Dendritic cell treated with granulocyte-macrophage colony-stimulating factor and Interleukin-4, amounts not matched to agents 40 ng/mL and 50 ng/mL, for 4 days (primary cell): ENCODE measurements at regions not wholly inside any gene's neighbourhood (a gene's known extent, or its start where the extent isn't known, plus 50 kb on each side); places are given as distances from the start of the nearest gene placed in this dataset.

ENCODE experiments used
- H3K27ac Mint-ChIP-seq: one replicate; pipeline ENCODE4 v1.8.0; 2022; ENCODE audit warnings: mild to moderate bottlenecking, mixed read lengths
- H3K27me3 Mint-ChIP-seq: one replicate; pipeline ENCODE4 v1.8.0; 2022; ENCODE audit warnings: mild to moderate bottlenecking, mixed read lengths
- H3K36me3 Mint-ChIP-seq: one replicate; pipeline ENCODE4 v1.8.0; 2022; ENCODE audit warnings: low read depth, mixed read lengths
- H3K4me1 Mint-ChIP-seq: one replicate; pipeline ENCODE4 v1.8.0; 2022; ENCODE audit warnings: low read depth, mixed read lengths
- H3K4me3 Mint-ChIP-seq: one replicate; pipeline ENCODE4 v1.8.0; 2022; ENCODE audit warnings: mild to moderate bottlenecking, moderate library complexity, mixed read lengths
- H3K9me3 Mint-ChIP-seq: one replicate; pipeline ENCODE4 v1.8.0; 2022; ENCODE audit warnings: mixed read lengths
- intact Hi-C: fragments of 100-400 bp; cut with micrococcal nuclease; formaldehyde crosslinking; loops from one replicate; pipeline ENCODE4 v1.15.0; 2022

GRCh38 chr2:146161256-146161882 is 1641.5 kb upstream of the ZEB2 start:
- intact Hi-C loops: no loop called here
- no peaks in the 10 kb centered on the region for H3K9me3 Mint-ChIP-seq
- H3K36me3 Mint-ChIP-seq: no peaks in the 10 kb centered on the region
- H3K4me3 Mint-ChIP-seq: no peak overlapping the region
- H3K27ac Mint-ChIP-seq: no peak overlapping the region
- H3K27me3 Mint-ChIP-seq: no peaks in the 10 kb centered on the region
- no peaks in the 10 kb centered on the region for H3K4me1 Mint-ChIP-seq

GRCh38 chr2:146158072-146158674 is 1638.3 kb upstream of the ZEB2 start:
- Mint-ChIP-seq H3K36me3 (no peaks in the 10 kb centered on the region), H3K4me3 (no peak overlapping the region), H3K9me3 (no peaks in the 10 kb centered on the region), H3K4me1 (no peaks in the 10 kb centered on the region), H3K27ac (no peak overlapping the region), H3K27me3 (no peaks in the 10 kb centered on the region)
- intact Hi-C loops: no loop called here

DNA sequence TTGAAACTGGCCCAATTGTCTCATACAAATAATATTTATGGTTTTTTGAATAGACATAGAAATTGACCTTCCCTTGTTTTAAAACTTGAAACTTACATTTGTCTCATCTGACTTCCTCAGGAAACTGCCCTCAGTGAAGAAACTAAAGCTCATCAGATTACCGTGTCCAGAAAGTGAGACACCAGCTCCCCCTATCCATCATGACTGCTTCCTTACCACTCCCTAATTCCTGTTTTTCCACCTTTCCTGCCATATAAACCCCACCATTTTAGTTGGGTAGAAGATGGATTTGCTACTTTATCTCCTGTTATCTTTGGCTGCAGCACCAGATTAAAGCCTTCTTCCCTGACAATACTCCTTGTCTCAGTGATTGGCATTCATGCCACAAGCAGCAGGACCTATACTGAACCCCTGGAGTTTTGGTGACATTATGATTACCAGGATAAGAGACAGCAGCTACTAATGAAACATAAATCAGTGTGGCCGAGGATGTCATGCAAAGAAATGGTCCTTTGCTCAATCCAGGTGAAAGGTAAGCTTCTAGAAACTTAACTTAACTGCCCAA is 1627.6 kb upstream of the ZEB2 start:
- intact Hi-C loops: no loop called here
- H3K4me3 Mint-ChIP-seq: no peak overlapping the region
- no peaks in the 10 kb centered on the region for H3K36me3 Mint-ChIP-seq
- H3K27me3 Mint-ChIP-seq: no peaks in the 10 kb centered on the region
- no peaks in the 10 kb centered on the region for H3K4me1 Mint-ChIP-seq
- H3K9me3 Mint-ChIP-seq: no peaks in the 10 kb centered on the region
- no peak overlapping the region for H3K27ac Mint-ChIP-seq

DNA sequence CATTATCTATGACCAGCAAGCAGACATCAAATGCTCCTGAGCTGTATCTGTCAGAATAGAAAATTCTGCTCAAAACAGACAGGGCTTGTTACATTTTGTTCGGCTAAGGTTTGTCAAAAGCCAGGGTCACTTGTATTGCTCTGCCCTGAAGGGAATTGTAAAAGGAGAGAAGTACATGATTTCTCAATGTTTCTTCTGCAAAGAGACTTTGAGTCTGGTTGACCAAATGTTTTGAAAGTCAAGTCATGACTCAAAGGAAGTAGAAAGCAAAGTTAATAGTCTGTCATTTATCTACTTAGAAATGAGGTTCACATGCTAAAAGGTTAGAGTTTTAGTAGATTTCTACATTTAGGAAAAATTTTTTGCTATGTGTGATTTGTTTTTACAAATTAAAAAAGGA is 1624.1 kb upstream of the ZEB2 start:
- H3K4me1 Mint-ChIP-seq: no peaks in the 10 kb centered on the region
- H3K36me3 Mint-ChIP-seq: no peaks in the 10 kb centered on the region
- H3K27ac Mint-ChIP-seq: no peak overlapping the region
- H3K4me3 Mint-ChIP-seq: no peak overlapping the region
- no peaks in the 10 kb centered on the region for H3K27me3 Mint-ChIP-seq
- intact Hi-C loops: no loop called here
- H3K9me3 Mint-ChIP-seq: no peaks in the 10 kb centered on the region

DNA sequence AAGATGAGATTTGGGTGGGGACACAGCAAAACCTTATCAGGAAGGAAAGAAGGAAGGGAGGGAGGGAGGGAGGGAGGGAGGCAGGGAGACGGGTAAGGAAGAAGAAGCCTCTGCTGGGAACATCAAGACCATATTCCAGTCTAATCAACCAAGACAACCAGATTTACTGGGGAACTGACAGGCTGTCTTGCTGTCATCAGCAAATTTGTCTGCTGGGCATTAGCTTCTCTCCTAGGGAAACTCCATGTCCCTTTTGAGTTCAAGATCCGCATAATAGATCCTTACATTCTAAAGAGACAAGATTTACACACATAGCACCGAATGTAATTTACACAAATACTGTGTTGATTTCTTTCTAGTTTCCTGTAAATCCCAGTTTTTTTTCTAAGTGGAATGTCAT is 1618.9 kb upstream of the ZEB2 start:
- H3K4me3 Mint-ChIP-seq: no peak overlapping the region
- H3K27ac Mint-ChIP-seq: no peak overlapping the region
- no peaks in the 10 kb centered on the region for H3K36me3 Mint-ChIP-seq
- intact Hi-C loops: no loop called here
- H3K27me3 Mint-ChIP-seq: no peaks in the 10 kb centered on the region
- H3K4me1 Mint-ChIP-seq: no peaks in the 10 kb centered on the region
- H3K9me3 Mint-ChIP-seq: no peaks in the 10 kb centered on the region

GRCh38 chr2:146135245-146135644 is 1615.3 kb upstream of the ZEB2 start:
- no peak overlapping the region for H3K27ac Mint-ChIP-seq
- H3K27me3 Mint-ChIP-seq: no peaks in the 10 kb centered on the region
- H3K4me1 Mint-ChIP-seq: no peaks in the 10 kb centered on the region
- no peak overlapping the region for H3K4me3 Mint-ChIP-seq
- H3K36me3 Mint-ChIP-seq: no peaks in the 10 kb centered on the region
- intact Hi-C loops: no loop called here
- H3K9me3 Mint-ChIP-seq: peaks cover 9% of the 10 kb centered on the region

GRCh38 chr2:146131785-146132184 is 1611.9 kb upstream of the ZEB2 start:
- no peaks in the 10 kb centered on the region for H3K4me1 Mint-ChIP-seq
- no peaks in the 10 kb centered on the region for H3K27me3 Mint-ChIP-seq
- peaks cover 9% of the 10 kb centered on the region for H3K9me3 Mint-ChIP-seq
- H3K4me3 Mint-ChIP-seq: no peak overlapping the region
- no peaks in the 10 kb centered on the region for H3K36me3 Mint-ChIP-seq
- H3K27ac Mint-ChIP-seq: no peak overlapping the region
- intact Hi-C loops: no loop called here

DNA sequence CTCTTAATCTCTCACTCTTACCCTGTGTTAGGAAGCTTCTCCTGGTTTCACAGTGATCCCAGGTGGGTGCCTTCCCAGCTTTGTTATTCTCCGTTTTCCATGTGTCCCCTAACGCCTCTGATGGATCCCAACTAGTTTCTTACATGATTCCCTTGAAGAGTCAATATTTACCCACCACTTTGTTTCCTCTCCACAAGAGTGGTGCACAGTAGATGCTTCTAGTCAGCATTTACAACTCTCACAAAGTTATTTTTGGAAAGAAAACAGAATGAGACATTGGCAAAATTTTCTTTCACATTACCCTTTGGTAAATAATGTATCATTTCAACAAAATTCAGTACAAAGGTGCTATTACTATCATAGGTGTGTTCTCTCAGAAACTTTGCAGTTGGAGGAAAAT is 1611.1 kb upstream of the ZEB2 start:
- intact Hi-C loops: no loop called here
- Mint-ChIP-seq H3K4me1 (no peaks in the 10 kb centered on the region), H3K4me3 (no peak overlapping the region), H3K9me3 (peaks cover 9% of the 10 kb centered on the region), H3K36me3 (no peaks in the 10 kb centered on the region), H3K27ac (no peak overlapping the region), H3K27me3 (no peaks in the 10 kb centered on the region)

- Mint-ChIP-seq H3K27ac (no peak overlapping the region), H3K36me3 (no peaks in the 10 kb centered on the region), H3K27me3 (no peaks in the 10 kb centered on the region), H3K9me3 (peaks cover 9% of the 10 kb centered on the region), H3K4me1 (no peaks in the 10 kb centered on the region), H3K4me3 (no peak overlapping the region)
- intact Hi-C loops: no loop called here
Measured at GRCh38 chr2:146130290-146130689, 1610.4 kb upstream of the ZEB2 start.

- Mint-ChIP-seq H3K9me3 (peaks cover 9% of the 10 kb centered on the region), H3K27me3 (no peaks in the 10 kb centered on the region), H3K27ac (no peak overlapping the region), H3K36me3 (no peaks in the 10 kb centered on the region), H3K4me1 (no peaks in the 10 kb centered on the region), H3K4me3 (no peak overlapping the region)
- intact Hi-C loops: no loop called here
Measured at GRCh38 chr2:146129231-146129630, 1609.3 kb upstream of the ZEB2 start.

- Mint-ChIP-seq H3K36me3 (no peaks in the 10 kb centered on the region), H3K27me3 (no peaks in the 10 kb centered on the region), H3K27ac (no peak overlapping the region), H3K4me1 (no peaks in the 10 kb centered on the region), H3K4me3 (no peak overlapping the region), H3K9me3 (peaks cover 6% of the 10 kb centered on the region)
- intact Hi-C loops: no loop called here
Measured at GRCh38 chr2:146128216-146128615, 1608.3 kb upstream of the ZEB2 start.

- Mint-ChIP-seq H3K4me1 (no peaks in the 10 kb centered on the region), H3K36me3 (no peaks in the 10 kb centered on the region)
- intact Hi-C loops: no loop called here
Measured at GRCh38 chr2:146125551-146125950, 1605.6 kb upstream of the ZEB2 start.

GRCh38 chr2:146124741-146125140 is 1604.8 kb upstream of the ZEB2 start:
- Mint-ChIP-seq H3K4me3 (no peak overlapping the region), H3K27ac (no peak overlapping the region), H3K27me3 (no peaks in the 10 kb centered on the region), H3K9me3 (no peaks in the 10 kb centered on the region), H3K36me3 (no peaks in the 10 kb centered on the region), H3K4me1 (no peaks in the 10 kb centered on the region)
- intact Hi-C loops: no loop called here

More at GRCh38 chr2:146125551-146125950, 1605.6 kb upstream of the ZEB2 start:
- H3K27me3 Mint-ChIP-seq: no peaks in the 10 kb centered on the region
- no peak overlapping the region for H3K4me3 Mint-ChIP-seq
- H3K27ac Mint-ChIP-seq: no peak overlapping the region
- no peaks in the 10 kb centered on the region for H3K9me3 Mint-ChIP-seq

GRCh38 chr2:146123714-146124113 is 1603.8 kb upstream of the ZEB2 start:
- intact Hi-C loops: no loop called here
- Mint-ChIP-seq H3K9me3 (no peaks in the 10 kb centered on the region), H3K27ac (no peak overlapping the region), H3K36me3 (no peaks in the 10 kb centered on the region), H3K4me3 (no peak overlapping the region), H3K4me1 (no peaks in the 10 kb centered on the region), H3K27me3 (no peaks in the 10 kb centered on the region)

- Mint-ChIP-seq H3K9me3 (no peaks in the 10 kb centered on the region), H3K27me3 (no peaks in the 10 kb centered on the region), H3K36me3 (no peaks in the 10 kb centered on the region), H3K27ac (no peak overlapping the region), H3K4me3 (no peak overlapping the region), H3K4me1 (no peaks in the 10 kb centered on the region)
- intact Hi-C loops: no loop called here
Measured at GRCh38 chr2:146123256-146123655, 1603.3 kb upstream of the ZEB2 start.
